Muscle of arm (tissue), 1 donor: ENCODE measurements at regions not wholly inside any gene's neighbourhood (a gene's known extent, or its start where the extent isn't known, plus 50 kb on each side); places are given as distances from the start of the nearest gene placed in this dataset.
"Not testable (repeated sequence)": the region's sequence is repeated elsewhere in the genome, so short reads cannot be mapped to it uniquely, and the experiment has no call there.

ENCODE experiments used
- DNase-seq: peaks from one replicate; pipeline ENCODE4 v3.0.0-alpha.2; 2013

DNA sequence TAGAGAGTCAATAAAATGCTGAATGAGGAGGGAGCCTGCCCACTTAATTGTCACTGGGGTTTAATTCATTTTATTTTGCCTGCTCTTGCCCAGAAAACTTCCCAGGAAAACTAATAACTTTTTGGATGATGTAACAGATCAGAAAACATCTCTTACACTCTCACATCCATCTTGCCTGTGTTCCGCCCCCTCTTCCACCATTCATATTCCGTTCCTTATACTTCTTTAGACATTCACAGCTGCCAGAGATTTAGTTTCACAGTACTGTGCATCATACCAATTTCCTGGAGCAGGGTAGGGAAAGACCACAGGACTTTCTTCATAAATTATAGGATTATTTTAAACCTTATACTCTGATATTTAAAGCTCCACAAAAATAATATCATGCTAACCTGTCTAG is 776.1 kb upstream of the SOX11 start:
- DNase-seq = no peak

DNA sequence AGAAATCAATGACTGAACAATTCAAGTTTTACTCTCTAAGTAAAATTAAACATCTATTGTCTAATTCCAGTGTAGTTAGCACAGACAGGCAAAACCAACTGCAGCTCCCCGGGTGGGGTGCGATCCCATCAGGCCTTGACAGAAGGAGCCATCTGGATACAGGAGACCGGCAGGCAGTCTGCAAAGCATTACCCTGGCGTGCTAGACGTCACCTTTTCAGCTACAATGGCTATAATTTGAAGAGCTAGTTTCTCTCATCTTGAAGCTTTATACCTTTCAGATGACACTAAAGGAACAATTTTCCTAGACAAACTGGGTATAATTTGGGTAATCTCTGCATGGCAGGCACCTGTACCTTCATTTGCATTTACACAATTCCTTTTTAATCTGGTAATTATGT is 761.5 kb upstream of the SOX11 start:
- no peak for DNase-seq

DNA sequence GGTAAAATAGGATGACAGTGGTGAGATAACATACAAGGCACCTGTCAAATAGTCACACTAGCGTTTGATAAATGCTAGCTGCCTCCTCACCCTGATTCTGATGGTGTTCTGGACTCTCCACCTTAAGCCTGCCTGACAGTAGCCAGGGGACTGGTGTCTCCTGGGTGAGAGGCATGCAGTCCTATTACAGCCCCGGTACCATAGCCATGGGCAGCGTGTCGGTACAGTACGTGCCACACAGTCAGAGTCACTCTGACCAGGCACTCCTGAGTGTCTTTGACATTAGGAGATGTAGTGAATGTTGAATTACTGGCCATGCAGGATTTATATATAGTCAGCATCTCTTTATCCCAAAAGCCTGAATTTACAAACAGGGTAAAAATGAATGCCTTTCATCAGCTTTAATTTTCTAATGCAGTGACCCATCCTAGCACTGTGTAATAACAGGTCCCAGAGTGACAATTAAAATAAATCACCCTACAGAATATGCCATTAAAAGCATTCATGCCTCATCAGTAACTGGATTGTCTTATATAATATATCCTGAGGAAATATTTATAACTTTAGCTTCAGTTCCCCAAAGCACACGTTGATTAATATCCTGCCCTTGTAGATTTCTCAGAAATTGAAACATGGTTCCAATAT is 760.3 kb upstream of the SOX11 start:
- no peak for DNase-seq

DNA sequence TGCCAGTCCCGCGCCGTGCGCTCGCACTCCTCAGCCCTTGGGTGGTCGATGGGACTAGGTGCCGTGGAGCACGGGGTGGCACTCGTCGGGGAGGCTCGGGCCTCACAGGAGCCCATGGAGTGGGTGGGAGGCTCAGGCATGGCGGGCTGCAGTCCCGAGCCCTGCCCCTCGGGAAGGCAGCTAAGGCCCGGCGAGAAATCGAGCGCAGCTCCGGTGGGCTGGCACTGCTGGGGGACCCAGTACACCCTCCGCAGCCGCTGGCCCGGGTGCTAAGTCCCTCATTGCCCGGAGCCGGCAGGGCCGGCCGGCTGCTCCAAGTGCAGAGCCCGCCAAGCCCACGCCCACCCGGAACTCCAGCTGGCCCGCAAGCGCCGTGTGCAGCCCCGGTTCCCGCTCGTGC is 756.9 kb upstream of the SOX11 start:
- DNase-seq = not testable (repeated sequence)

DNA sequence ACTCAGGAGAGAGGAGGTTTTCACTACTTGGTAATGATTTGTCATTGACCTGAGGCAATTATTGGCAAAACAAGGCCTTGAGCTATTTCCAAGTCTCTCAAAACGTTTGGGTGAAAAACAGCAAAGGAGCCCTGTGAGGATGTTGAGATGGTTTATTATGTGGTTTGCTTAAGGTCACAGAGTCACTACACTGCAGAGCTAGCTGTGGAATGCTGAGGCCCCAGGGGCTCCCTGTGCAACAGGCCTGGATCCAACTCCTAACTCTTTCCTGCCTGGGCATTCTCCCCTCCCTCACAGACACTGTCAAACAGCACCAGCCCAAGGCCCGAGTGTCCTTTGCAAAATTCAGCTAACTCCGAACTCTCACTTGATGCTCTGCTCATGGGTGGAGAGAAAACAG is 754.6 kb upstream of the SOX11 start:
- DNase-seq = peak; percentile 32

GRCh38 chr2:4938206-4938605 is 754.0 kb upstream of the SOX11 start:
- DNase-seq = no peak

DNA sequence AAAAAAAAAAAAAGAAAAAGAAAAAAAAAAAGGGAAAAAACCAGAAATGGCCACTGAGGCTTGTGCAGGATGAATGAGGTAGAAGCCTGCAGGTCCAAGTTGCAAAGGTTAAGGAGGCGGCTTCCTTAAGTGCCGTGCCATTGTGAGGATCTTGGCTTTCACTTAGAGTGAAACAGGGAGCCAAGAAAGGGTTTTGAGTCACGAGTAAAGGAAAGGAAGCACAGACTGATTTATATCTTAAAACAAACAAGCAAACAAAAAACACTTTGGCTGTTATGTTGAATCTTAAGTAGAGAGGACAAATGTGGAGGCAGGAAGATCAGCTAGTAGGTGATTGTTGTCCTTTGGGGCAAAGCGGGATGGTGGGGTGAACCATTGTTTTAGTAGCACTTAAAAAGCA is 749.7 kb upstream of the SOX11 start:
- no peak for DNase-seq

GRCh38 chr2:4947911-4948310 is 744.3 kb upstream of the SOX11 start:
- DNase-seq = no peak

DNA sequence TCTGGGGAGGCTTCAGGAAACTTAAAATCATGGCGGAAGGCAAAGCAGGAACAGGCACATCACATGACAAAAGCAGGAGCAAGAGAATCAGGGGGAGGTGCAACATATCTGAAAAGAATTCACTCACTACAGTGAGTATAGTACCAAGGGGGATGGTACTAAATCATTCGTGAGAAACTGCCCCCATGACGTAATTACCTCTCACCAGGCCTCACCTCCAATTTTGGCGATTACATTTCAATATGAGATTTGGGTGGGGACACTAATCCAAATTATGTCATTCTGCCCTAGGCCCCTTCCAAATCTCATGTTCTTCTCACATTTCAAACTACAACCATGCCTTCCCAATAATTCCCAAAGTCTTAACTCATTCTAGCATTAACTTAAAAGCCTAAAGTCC is 740.8 kb upstream of the SOX11 start:
- no peak for DNase-seq

- DNase-seq = no peak
Observed at GRCh38 chr2:4959219-4959618, 733.0 kb upstream of the SOX11 start.

GRCh38 chr2:4962419-4962818 is 729.8 kb upstream of the SOX11 start:
- no peak for DNase-seq

- DNase-seq = no peak
Observed at GRCh38 chr2:4963106-4963505, 729.1 kb upstream of the SOX11 start.

- no peak for DNase-seq
Observed at GRCh38 chr2:4964001-4964540, 728.1 kb upstream of the SOX11 start.

DNA sequence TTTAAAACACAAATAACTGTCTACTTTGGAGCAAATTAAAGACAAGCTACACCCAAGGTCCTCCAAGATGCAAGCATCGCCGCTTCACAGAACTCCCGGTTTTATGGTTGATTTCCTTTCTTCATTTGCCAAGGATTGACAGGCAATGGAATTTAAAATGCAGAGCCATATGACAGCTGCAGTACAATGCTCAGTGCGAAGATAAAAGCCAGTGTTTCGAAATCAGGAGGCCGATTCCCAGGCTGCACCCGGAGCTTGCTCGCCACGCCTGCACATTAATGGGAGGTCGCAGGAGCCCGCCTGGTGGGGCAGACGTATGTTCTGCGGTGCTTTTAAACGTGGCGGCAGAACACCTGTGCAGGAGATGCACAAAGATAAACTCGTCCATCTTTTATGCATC is 727.6 kb upstream of the SOX11 start:
- no peak for DNase-seq

GRCh38 chr2:4965556-4966320 is 726.4 kb upstream of the SOX11 start:
- no peak for DNase-seq

- no peak for DNase-seq
Observed at GRCh38 chr2:4967206-4967605, 725.0 kb upstream of the SOX11 start.

- DNase-seq = no peak
Observed at GRCh38 chr2:4972472-4972871, 719.7 kb upstream of the SOX11 start.

- DNase-seq = no peak
Observed at GRCh38 chr2:4973354-4973753, 718.8 kb upstream of the SOX11 start.

DNA sequence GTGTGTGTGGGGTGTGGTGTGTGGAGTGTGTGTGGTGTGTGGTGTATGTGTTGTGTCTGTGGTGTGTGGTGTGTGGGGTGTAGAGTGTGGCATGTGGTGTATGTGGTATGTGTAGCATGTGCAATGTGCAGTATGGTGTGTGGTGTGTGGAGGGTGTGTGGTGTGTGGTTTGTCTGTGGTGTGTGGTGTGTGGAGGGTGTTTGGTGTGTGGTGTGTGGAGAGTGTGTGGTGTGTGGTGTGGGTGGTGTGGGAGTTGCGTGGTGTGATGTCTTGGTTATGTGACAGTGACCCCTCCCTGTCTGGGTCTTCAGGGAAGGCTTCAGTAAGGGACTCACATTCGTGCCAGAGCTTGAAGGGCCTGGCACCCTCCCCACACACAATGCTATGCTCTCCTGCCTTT is 718.2 kb upstream of the SOX11 start:
- no peak for DNase-seq

DNA sequence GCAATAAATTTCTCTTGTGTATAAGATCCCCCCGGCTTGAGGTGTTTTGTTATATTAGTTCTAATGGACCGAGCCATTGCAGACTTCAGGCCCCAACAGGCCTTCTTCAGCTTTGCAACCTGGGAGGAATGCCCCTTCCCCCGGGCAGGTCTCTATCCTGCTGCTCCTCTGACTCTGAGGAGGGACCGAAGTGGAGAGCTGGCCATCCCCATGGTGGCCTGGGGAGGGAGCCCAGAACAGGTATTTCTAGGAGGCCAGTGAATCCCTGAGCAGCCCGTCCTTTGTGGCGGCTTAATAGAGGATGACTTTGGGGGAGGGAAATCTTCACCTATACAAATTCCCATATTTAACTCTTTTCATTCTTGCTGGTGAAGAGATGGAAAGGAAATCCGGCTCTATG is 715.8 kb upstream of the SOX11 start:
- no peak for DNase-seq

- no peak for DNase-seq
Observed at GRCh38 chr2:4979111-4979510, 713.1 kb upstream of the SOX11 start.

- no peak for DNase-seq
Observed at GRCh38 chr2:4980995-4981394, 711.2 kb upstream of the SOX11 start.

- DNase-seq = no peak
Observed at GRCh38 chr2:4981802-4982409, 710.3 kb upstream of the SOX11 start.
